Right lobe of liver (tissue), 4 donors: ENCODE measurements at regions not wholly inside any gene's neighbourhood (a gene's known extent, or its start where the extent isn't known, plus 50 kb on each side); places are given as distances from the start of the nearest gene placed in this dataset.

Experiments used
- CTCF ChIP-seq, 4 donors: fragments of 200-600 bp in 3 of 4; fragments of 450-650 bp in 1 of 4; IDR thresholded peaks; one replicate each; pipeline versions ENCODE4 v1.5.1 to v1.8.0; 2016 to 2022; ENCODE audit warnings: antibody characterized with exemption in 4 of 4, mild to moderate bottlenecking in 2 of 4
- POLR2A ChIP-seq: fragments of 450-650 bp; IDR thresholded peaks from one replicate; pipeline ENCODE4 v1.6.1; 2017; ENCODE audit warnings: antibody characterized with exemption, mild to moderate bottlenecking
- donor health status: DM: no; HTN: no; CAD: no.
- donor health status: DM: no; HTN: no; CAD: no.
- donor health status: DM: no; HTN: yes; CAD: no.

GRCh38 chr13:70932511-70932910, 824.3 kb upstream of the KLHL1 start:
- TF ChIP-seq CTCF (IDR thresholded peaks at IDR 0.05) (no peak), POLR2A (no peak)
